ENCODE measurements at regions not wholly inside any gene's neighbourhood (a gene's known extent, or its start where the extent isn't known, plus 50 kb on each side); places are given as distances from the start of the nearest gene placed in this dataset.

- H3K9me1 ChIP-seq (ENCODE audit: control insufficient read depth, insufficient read depth, low read length) = peaks cover 3% of the 10 kb centered on the region
- WGBS (ENCODE audit: insufficient coverage, low coverage, missing lambda C conversion rate) = 6% methylated on average over 3 of the region's 3 CpGs
- no TSS peak for BruUV-seq (replicated peaks)
- no peaks in the 10 kb centered on the region for H3K9me3 ChIP-seq (replicated peaks; ENCODE audit: control insufficient read depth, insufficient read depth, low read depth, low read length)
- peak overlapping the region in 1 of 2 experiments; percentile 57; a peak in 2 of 4 replicates for H3K9ac ChIP-seq (ENCODE audit: insufficient read depth in 1 of 2, low read depth in 2 of 2, low read length in 2 of 2)
- no peaks in the 10 kb centered on the region; the same call in 1 of the 2 replicates for H4K20me1 ChIP-seq (replicated peaks; ENCODE audit: control insufficient read depth, insufficient read depth, low read length)
- ChIA-PET POLR2A (interaction anchor here (0.9 to 1.7 kb wide), 5 partner anchors 12 to 65 kb away, joined by 3 to 9 read pairs (median 3); no protein-coding TSS in a partner anchor), CTCF (ENCODE audit: low intra/inter-chr PET ratio) (no interaction called here)
- H3K4me2 ChIP-seq (ENCODE audit: insufficient read depth, low read length) = peak overlapping the region; percentile 39
- intact Hi-C loops (cut with micrococcal nuclease) (no loop called here), in situ Hi-C loops (cut with MboI) (no loop called here)
- peak; percentile 89 for ATAC-seq
- H3K4me3 ChIP-seq = no peak overlapping the region
- H3K79me2 ChIP-seq (ENCODE audit: control insufficient read depth, insufficient read depth, low read length) = peaks cover 93% of the 10 kb centered on the region
- peak overlapping the region; percentile 82; the same call in 2 of the 3 replicates for H3K27ac ChIP-seq (ENCODE audit: extremely low read depth, low read depth, low read length)
- peaks cover 7% of the 10 kb centered on the region for H3K36me3 ChIP-seq (ENCODE audit: control insufficient read depth, insufficient read depth, low read length)
- no peaks in the 10 kb centered on the region for H3K27me3 ChIP-seq (ENCODE audit: control insufficient read depth in 2 of 2, insufficient read depth in 2 of 2, low read length in 2 of 2)
- FAIRE-seq = peak; percentile 89
- peaks cover 0 to 37% of the 10 kb centered on the region in 2 experiments; a peak in 2 of 5 replicates for H3K4me1 ChIP-seq (replicated peaks in 1 of 2; ENCODE audit: control insufficient read depth in 2 of 2, insufficient read depth in 2 of 2, low read length in 2 of 2)
- no peak overlapping the region for H2AFZ ChIP-seq (ENCODE audit: low read depth, low read length)
- peak; percentile 13 to 76 (median 38) for DNase-seq (ENCODE audit: extremely low read depth in 1 of 4, low spot score in 3 of 4)
- peak; percentile 97 for TF ChIP-seq C11orf30 (IDR thresholded peaks at IDR 0.05; ENCODE audit: low read depth)
- TF ChIP-seq GABPB2 (CRISPR knock-in tag; conservative IDR thresholded peaks at IDR 0.05) = no peak
- 0 out of 2 replicates have a peak, but pooled peaks have one; percentile 56 for TF ChIP-seq ZNF592 (IDR thresholded peaks at IDR 0.05)
- TF ChIP-seq MTA3 (IDR thresholded peaks at IDR 0.05; ENCODE audit: borderline replicate concordance) = 0 out of 2 replicates have a peak, but pooled peaks have one; percentile 32
- peak; percentile 41; the same call in 1 of the 2 replicates for TF ChIP-seq ATF7 (IDR thresholded peaks at IDR 0.05)
- peak; percentile 94 for TF ChIP-seq CEBPB (tag; IDR thresholded peaks at IDR 0.05)
- TF ChIP-seq DPF2 (IDR thresholded peaks at IDR 0.05) = peak; percentile 83
- TF ChIP-seq TCF3 (CRISPR knock-in tag; IDR thresholded peaks at IDR 0.05) = no peak
- TF ChIP-seq TFAM (CRISPR knock-in tag; conservative IDR thresholded peaks at IDR 0.05) = no peak
- TF ChIP-seq MAFF (IDR thresholded peaks at IDR 0.05; ENCODE audit: low read length) = peak; percentile 92
- TF ChIP-seq, protein P1, sequence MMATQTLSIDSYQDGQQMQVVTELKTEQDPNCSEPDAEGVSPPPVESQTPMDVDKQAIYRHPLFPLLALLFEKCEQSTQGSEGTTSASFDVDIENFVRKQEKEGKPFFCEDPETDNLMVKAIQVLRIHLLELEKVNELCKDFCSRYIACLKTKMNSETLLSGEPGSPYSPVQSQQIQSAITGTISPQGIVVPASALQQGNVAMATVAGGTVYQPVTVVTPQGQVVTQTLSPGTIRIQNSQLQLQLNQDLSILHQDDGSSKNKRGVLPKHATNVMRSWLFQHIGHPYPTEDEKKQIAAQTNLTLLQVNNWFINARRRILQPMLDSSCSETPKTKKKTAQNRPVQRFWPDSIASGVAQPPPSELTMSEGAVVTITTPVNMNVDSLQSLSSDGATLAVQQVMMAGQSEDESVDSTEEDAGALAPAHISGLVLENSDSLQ (IDR thresholded peaks at IDR 0.05) = peak; percentile 62
- TF ChIP-seq ETV1 (tag; conservative IDR thresholded peaks at IDR 0.05; ENCODE audit: low read depth) = 0 out of 2 replicates have a peak, but pooled peaks have one; percentile 17
- no peak for TF ChIP-seq CBX8 (IDR thresholded peaks at IDR 0.05; ENCODE audit: borderline replicate concordance, extremely low read depth, low read depth, low read length, poor library complexity, severe bottlenecking)
- peak; percentile 41 to 51; a peak in 2 of 4 replicates for TF ChIP-seq TRIM24 (IDR thresholded peaks at IDR 0.05)
- no peak for TF ChIP-seq ZNF175 (CRISPR knock-in tag; IDR thresholded peaks at IDR 0.05; ENCODE audit: low read depth)
- peak; percentile 59; the same call in 1 of the 2 replicates for TF ChIP-seq ZNF766 (CRISPR knock-in tag; conservative IDR thresholded peaks at IDR 0.05)
- peak; percentile 81 for TF ChIP-seq SMARCA4 (IDR thresholded peaks at IDR 0.05)
- 0 out of 2 replicates have a peak, but pooled peaks have one; percentile 38 for TF ChIP-seq LEF1 (IDR thresholded peaks at IDR 0.05)
- TF ChIP-seq CEBPG (CRISPR knock-in tag; IDR thresholded peaks at IDR 0.05) = peak; percentile 40; the same call in 1 of the 2 replicates
- TF ChIP-seq CEBPG (tag; conservative IDR thresholded peaks at IDR 0.05 in 1 of 2, IDR thresholded peaks at IDR 0.05 in 1 of 2) = peak; percentile 75 to 90
Measured at GRCh38 chrX:138925330-138925729, 213.8 kb upstream of the FGF13 start.
